ENCODE measurements at regions not wholly inside any gene's neighbourhood (a gene's known extent, or its start where the extent isn't known, plus 50 kb on each side); places are given as distances from the start of the nearest gene placed in this dataset.

DNA sequence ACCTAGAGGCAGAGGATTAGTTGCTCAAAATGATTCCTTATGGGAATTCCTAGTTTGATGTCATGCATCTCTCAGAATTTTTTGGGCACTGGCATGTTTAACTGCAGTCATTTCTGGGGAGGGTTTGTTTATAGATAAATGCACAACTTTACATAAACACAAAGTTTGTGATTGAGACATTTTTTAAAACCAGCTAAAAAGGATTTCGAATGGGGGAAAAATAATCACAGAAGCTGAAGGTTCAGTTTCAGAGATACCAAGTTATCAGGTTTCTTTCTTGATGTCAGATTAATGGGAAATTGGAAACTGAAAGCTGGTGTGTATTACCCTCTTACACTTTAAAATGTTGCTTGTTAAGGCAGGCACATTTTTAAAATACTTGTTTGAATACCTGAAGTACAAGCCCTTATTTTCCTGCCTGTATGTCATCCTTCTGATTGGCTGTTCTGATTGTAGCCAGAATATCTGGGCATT, 72.1 kb downstream of the DISP1 start:
- Histone ChIP-seq H3F3A (ENCODE audit: low read length, unreplicated experiment) (no peaks in the 10 kb centered on the region), H2AFZ (ENCODE audit: low read length) (no peak overlapping the region), H3K4me3 (ENCODE audit: low read length) (no peak overlapping the region), H4K20me1 (ENCODE audit: low read length) (no peaks in the 10 kb centered on the region), H3K27me3 (ENCODE audit: low read length) (no peaks in the 10 kb centered on the region), H3K9me2 (replicated peaks; ENCODE audit: low read length) (no peaks in the 10 kb centered on the region), H3K9me3 (ENCODE audit: low read length) (no peaks in the 10 kb centered on the region), H3K4me1 (ENCODE audit: insufficient read depth, low read length) (peaks cover 20% of the 10 kb centered on the region), H3K27ac (ENCODE audit: low read length) (no peak overlapping the region), H3K79me2 (ENCODE audit: low read length) (no peaks in the 10 kb centered on the region), H3K9ac (ENCODE audit: low read length) (no peak overlapping the region), H3K4me2 (ENCODE audit: low read length) (no peak overlapping the region), H3K36me3 (ENCODE audit: low read depth, low read length) (no peaks in the 10 kb centered on the region)
- ChIA-PET POLR2A (ENCODE audit: unreplicated experiment) (interaction anchor here (0.6 kb wide), 1 partner anchor 87 kb away, joined by 3 read pairs; no protein-coding TSS in a partner anchor), CTCF (no interaction called here)
- TF ChIP-seq EZH2 (IDR thresholded peaks at IDR 0.05; ENCODE audit: low read length, unreplicated experiment): no peak
- no peak for TF ChIP-seq EZH2phosphoT487 (IDR thresholded peaks at IDR 0.05; ENCODE audit: borderline replicate concordance, low read length)
- TF ChIP-seq, protein P1, sequence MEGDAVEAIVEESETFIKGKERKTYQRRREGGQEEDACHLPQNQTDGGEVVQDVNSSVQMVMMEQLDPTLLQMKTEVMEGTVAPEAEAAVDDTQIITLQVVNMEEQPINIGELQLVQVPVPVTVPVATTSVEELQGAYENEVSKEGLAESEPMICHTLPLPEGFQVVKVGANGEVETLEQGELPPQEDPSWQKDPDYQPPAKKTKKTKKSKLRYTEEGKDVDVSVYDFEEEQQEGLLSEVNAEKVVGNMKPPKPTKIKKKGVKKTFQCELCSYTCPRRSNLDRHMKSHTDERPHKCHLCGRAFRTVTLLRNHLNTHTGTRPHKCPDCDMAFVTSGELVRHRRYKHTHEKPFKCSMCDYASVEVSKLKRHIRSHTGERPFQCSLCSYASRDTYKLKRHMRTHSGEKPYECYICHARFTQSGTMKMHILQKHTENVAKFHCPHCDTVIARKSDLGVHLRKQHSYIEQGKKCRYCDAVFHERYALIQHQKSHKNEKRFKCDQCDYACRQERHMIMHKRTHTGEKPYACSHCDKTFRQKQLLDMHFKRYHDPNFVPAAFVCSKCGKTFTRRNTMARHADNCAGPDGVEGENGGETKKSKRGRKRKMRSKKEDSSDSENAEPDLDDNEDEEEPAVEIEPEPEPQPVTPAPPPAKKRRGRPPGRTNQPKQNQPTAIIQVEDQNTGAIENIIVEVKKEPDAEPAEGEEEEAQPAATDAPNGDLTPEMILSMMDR (conservative IDR thresholded peaks at IDR 0.05; ENCODE audit: low read depth, low read length): no peak
- no peak for ATAC-seq
- BruUV-seq (replicated peaks): no TSS peak
- DNase-seq: no peak
- intact Hi-C loops (cut with micrococcal nuclease): no loop called here

DNA sequence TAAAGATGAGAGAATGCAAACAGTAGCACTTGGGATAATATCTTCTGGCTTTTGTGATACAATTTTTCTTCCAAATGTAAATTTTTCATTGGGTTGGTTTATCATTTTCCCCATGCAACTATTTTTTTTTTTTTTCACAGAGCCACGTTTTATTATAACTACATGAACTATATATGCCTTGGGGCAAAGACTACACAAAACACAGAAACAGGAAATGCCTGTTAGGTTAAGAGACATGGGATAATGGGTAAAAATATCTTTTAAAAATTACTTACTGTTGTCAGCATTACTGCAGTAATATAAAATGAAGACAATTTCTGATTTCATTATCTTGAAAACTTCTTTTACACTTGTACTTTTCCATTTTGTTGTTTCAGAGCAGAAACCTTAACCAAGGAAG, 74.6 kb downstream of the DISP1 start:
- Histone ChIP-seq H2AFZ (ENCODE audit: low read length) (peak overlapping the region; percentile 8; the same call in 1 of the 2 replicates), H3K9me2 (replicated peaks; ENCODE audit: low read length) (no peaks in the 10 kb centered on the region), H4K20me1 (ENCODE audit: low read length) (no peaks in the 10 kb centered on the region), H3K9me3 (ENCODE audit: low read length) (no peaks in the 10 kb centered on the region), H3K4me3 (ENCODE audit: low read length) (no peak overlapping the region), H3K27me3 (ENCODE audit: low read length) (no peaks in the 10 kb centered on the region), H3F3A (ENCODE audit: low read length, unreplicated experiment) (no peaks in the 10 kb centered on the region), H3K27ac (ENCODE audit: low read length) (no peak overlapping the region), H3K4me2 (ENCODE audit: low read length) (peak overlapping the region; percentile 15), H3K79me2 (ENCODE audit: low read length) (no peaks in the 10 kb centered on the region), H3K36me3 (ENCODE audit: low read depth, low read length) (no peaks in the 10 kb centered on the region), H3K4me1 (ENCODE audit: insufficient read depth, low read length) (peaks cover 29% of the 10 kb centered on the region), H3K9ac (ENCODE audit: low read length) (no peak overlapping the region)
- ChIA-PET CTCF (no interaction called here), POLR2A (ENCODE audit: unreplicated experiment) (no interaction called here)
- no TSS peak for BruUV-seq (replicated peaks)
- ATAC-seq: no peak
- peak; percentile 55 for DNase-seq
- TF ChIP-seq EZH2phosphoT487 (IDR thresholded peaks at IDR 0.05; ENCODE audit: borderline replicate concordance, low read length) (no peak), EZH2 (IDR thresholded peaks at IDR 0.05; ENCODE audit: low read length, unreplicated experiment) (no peak)
- TF ChIP-seq, protein P1 (conservative IDR thresholded peaks at IDR 0.05; ENCODE audit: low read depth, low read length): no peak
- intact Hi-C loops (cut with micrococcal nuclease): no loop called here

DNA sequence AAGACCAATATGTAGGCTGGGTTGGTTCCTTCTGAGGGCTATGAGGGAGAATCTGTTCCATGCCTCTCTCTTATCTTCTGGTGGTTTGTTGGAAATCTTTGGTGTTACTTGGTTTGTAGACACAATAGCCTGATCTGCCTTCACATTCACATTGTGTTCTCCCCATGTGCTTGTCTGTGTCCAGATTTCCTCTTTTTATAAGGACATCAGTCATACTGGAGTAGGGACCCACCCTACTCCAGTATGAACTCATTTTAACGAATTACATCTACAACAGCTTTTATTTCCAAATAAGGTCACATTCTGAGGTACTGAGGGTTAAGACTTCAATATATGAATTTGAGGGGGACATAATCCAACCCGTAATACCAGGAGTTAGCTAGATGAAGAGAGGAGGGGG, 75.9 kb downstream of the DISP1 start:
- H3K27ac ChIP-seq (ENCODE audit: low read length): no peak overlapping the region
- no TSS peak for BruUV-seq (replicated peaks)
- H4K20me1 ChIP-seq (ENCODE audit: low read length): no peaks in the 10 kb centered on the region
- CTCF ChIA-PET: no interaction called here
- intact Hi-C loops (cut with micrococcal nuclease): no loop called here
- POLR2A ChIA-PET (ENCODE audit: unreplicated experiment): no interaction called here
- H3K36me3 ChIP-seq (ENCODE audit: low read depth, low read length): no peaks in the 10 kb centered on the region
- no peaks in the 10 kb centered on the region for H3K9me3 ChIP-seq (ENCODE audit: low read length)
- no peak for ATAC-seq
- H3K4me2 ChIP-seq (ENCODE audit: low read length): no peak overlapping the region
- no peak for TF ChIP-seq EZH2phosphoT487 (IDR thresholded peaks at IDR 0.05; ENCODE audit: borderline replicate concordance, low read length)
- TF ChIP-seq EZH2 (IDR thresholded peaks at IDR 0.05; ENCODE audit: low read length, unreplicated experiment): no peak
- TF ChIP-seq, protein P1 (conservative IDR thresholded peaks at IDR 0.05; ENCODE audit: low read depth, low read length): no peak
- DNase-seq: no peak
- H2AFZ ChIP-seq (ENCODE audit: low read length): no peak overlapping the region
- H3K9me2 ChIP-seq (replicated peaks; ENCODE audit: low read length): no peaks in the 10 kb centered on the region
- H3K9ac ChIP-seq (ENCODE audit: low read length): no peak overlapping the region
- H3F3A ChIP-seq (ENCODE audit: low read length, unreplicated experiment): no peaks in the 10 kb centered on the region
- H3K27me3 ChIP-seq (ENCODE audit: low read length): no peaks in the 10 kb centered on the region
- H3K4me1 ChIP-seq (ENCODE audit: insufficient read depth, low read length): peaks cover 29% of the 10 kb centered on the region
- no peaks in the 10 kb centered on the region for H3K79me2 ChIP-seq (ENCODE audit: low read length)
- no peak overlapping the region for H3K4me3 ChIP-seq (ENCODE audit: low read length)

All from PC-3 (cell line).